Kidney glomerular epithelial cell (primary cell): ENCODE measurements at regions not wholly inside any gene's neighbourhood (a gene's known extent, or its start where the extent isn't known, plus 50 kb on each side); places are given as distances from the start of the nearest gene placed in this dataset.

Experiments
- DNase-seq: peaks from one replicate; lab custom pipeline; 2025; lab: John Stamatoyannopoulos, UW

GRCh38 chr5:1936413-1936812 lies 53.7 kb upstream of the IRX4 start:
- no peak for DNase-seq

DNA sequence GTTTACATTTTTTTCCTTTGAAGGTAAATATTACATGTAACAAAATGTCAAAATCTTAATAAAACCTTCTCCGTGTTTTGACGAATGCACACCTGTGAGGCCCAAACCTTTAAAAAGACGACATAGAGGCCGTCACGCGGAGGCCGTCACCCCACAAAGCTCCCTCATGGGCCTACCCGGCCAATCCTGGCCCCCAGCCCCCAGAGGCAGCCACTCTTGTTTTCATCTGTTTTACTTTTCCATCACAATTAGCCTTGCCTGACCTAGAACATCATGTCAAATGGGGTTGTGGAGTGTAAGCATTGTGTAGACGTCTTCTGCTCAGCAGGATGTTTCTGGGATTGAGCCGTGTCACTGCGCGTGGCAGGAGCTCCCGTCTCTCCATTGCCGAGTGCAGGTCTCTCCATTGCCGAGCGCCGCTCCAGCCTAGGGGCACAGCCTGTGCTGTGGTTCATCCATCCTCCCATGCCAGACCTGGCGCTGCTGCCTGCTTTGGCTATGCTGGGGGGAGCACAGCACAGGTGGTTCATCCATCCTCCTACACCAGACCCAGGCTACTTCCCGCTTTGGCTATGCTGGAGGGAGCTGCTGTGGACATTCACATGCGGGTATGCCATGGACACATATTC lies 52.2 kb upstream of the IRX4 start:
- DNase-seq: no peak

- DNase-seq: no peak
Observed at GRCh38 chr5:1934056-1934394, 51.3 kb upstream of the IRX4 start.

DNA sequence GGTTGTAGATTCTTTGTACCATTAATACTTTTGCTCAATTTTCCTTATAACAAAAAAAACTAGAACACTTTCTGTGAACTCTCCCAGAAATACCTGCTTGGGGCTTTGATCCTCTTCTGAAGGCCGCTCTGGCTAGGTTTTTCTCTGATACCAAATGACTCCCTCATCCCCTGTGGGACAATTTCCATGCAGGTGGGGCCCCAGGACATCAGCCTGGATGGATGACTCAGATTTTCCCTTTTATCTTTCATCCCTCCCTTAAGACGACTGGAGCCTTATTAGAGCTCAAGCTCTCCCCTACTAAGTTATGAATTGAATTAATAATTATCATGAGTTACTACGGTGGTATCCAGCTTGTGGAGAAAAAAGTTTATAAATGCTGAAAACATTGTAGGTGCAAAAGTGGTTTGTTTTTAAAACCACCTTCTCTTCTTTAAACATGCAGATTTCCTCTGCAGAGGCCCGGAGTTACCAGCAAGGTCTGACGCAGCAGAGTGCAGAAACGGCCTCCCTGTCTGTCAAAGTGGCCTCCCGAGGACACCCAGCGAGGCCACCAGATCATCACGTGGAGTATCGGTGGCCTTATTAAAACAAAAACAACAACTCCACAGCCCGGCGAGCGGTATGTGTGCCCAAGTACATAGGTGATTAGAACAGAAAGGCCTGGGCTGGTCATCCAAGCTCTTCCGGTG lies 50.8 kb upstream of the IRX4 start:
- DNase-seq: no peak
